Epithelial cell of esophagus (primary cell): ENCODE measurements at regions not wholly inside any gene's neighbourhood (a gene's known extent, or its start where the extent isn't known, plus 50 kb on each side); places are given as distances from the start of the nearest gene placed in this dataset.

Experiments used
- DNase-seq: peaks from one replicate; pipeline ENCODE4 v3.0.0; 2010; ENCODE audit warnings: low read depth
- H3K4me3 ChIP-seq: 2 replicates; pipeline ENCODE4 v1.5.1; 2011; ENCODE audit warnings: mild to moderate bottlenecking, low read length, control low read depth
- TF ChIP-seq, protein P1 (sequence below): IDR thresholded peaks from 2 replicates; pipeline ENCODE4 v1.5.1; 2011; ENCODE audit warnings: low read depth, mild to moderate bottlenecking, low read length, control low read depth, inconsistent platforms; ENCODE audit not compliant: insufficient read depth; ENCODE audit errors: missing control alignments

DNA sequence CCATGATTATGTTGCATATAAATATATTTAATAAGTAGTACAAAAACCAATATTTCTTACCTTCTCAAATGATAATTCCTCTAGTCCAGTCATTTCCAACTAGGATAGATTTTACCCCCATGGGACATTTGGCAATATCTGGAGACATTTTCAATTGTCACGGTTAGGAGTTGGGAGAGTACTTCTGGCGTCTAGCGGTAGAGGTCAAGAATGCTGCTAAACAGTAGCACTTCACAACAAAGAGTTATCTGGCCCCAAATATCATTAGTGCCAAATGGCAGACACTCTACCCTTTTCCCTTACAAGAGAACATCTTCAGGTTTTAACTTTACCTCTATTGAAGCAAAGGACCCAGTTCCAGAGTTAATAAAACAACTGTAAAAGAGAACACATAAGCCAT is 168.1 kb downstream of the FAT4 start:
- H3K4me3 ChIP-seq, result no peak overlapping the region
- DNase-seq, result peak; percentile 4
- TF ChIP-seq, protein P1, sequence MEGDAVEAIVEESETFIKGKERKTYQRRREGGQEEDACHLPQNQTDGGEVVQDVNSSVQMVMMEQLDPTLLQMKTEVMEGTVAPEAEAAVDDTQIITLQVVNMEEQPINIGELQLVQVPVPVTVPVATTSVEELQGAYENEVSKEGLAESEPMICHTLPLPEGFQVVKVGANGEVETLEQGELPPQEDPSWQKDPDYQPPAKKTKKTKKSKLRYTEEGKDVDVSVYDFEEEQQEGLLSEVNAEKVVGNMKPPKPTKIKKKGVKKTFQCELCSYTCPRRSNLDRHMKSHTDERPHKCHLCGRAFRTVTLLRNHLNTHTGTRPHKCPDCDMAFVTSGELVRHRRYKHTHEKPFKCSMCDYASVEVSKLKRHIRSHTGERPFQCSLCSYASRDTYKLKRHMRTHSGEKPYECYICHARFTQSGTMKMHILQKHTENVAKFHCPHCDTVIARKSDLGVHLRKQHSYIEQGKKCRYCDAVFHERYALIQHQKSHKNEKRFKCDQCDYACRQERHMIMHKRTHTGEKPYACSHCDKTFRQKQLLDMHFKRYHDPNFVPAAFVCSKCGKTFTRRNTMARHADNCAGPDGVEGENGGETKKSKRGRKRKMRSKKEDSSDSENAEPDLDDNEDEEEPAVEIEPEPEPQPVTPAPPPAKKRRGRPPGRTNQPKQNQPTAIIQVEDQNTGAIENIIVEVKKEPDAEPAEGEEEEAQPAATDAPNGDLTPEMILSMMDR, result peak; percentile 30

DNA sequence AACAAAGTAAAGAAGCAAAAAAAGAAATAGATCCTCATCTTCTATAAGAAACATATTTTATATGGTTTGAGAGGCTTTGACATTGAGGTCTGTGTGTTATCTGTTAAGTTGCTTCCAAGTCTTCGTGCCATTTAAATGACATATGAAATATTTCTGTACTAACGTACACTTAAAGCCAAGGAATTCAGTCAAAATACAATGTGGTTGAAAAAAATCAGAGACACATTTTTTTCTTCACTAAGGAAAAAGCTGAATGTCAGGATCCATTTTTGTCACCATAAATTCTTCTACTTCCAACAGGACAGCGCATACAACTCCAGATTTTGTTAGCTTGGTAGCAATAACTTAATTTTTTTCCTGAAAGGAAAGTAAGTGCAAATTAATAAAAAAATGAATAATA is 168.5 kb downstream of the FAT4 start:
- TF ChIP-seq, protein P1, result no peak
- H3K4me3 ChIP-seq, result no peak overlapping the region

DNA sequence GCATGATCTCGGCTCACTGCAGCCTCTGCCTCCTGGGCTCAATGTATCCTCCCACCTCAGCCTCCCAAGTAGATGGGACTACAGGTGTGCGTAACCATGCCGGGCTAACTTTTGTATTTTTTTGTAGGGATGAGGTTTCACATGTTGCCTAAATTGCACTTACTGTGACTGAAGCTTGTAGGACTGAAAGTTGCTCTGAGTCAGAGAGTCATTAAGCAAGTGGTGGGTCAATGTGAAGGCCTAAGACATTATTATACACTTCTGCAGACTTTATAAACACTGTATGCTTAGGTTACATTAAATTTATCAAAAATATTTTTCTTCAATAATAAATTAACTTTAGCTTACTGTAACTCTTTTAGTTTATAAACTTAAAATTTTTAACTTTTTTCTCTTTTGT is 170.2 kb downstream of the FAT4 start:
- TF ChIP-seq, protein P1, result no peak
- H3K4me3 ChIP-seq, result no peak overlapping the region
- DNase-seq, result peak; percentile 6

More for the DNA sequence above, 168.5 kb downstream of the FAT4 start:
- DNase-seq, result no peak

DNA sequence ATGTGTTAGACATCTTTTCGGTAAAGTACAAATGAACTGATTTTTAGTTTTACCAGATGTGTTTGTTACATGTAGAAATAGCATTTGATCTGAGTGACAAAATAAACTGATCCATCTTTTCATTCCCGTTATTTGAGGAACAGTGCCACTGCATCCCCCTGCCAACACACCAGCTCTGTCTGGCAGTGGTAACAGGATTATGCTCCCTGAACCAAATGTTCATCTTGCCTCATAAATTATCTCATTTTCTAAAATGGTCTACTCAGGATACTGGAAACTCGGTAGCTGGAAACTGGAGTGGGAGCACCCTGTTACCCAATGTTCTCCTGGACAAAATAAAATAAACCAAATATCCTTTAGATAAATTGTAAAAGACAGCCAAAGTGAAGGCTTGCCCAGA is 171.6 kb downstream of the FAT4 start:
- TF ChIP-seq, protein P1, result no peak
- no peak for DNase-seq
- no peak overlapping the region for H3K4me3 ChIP-seq

DNA sequence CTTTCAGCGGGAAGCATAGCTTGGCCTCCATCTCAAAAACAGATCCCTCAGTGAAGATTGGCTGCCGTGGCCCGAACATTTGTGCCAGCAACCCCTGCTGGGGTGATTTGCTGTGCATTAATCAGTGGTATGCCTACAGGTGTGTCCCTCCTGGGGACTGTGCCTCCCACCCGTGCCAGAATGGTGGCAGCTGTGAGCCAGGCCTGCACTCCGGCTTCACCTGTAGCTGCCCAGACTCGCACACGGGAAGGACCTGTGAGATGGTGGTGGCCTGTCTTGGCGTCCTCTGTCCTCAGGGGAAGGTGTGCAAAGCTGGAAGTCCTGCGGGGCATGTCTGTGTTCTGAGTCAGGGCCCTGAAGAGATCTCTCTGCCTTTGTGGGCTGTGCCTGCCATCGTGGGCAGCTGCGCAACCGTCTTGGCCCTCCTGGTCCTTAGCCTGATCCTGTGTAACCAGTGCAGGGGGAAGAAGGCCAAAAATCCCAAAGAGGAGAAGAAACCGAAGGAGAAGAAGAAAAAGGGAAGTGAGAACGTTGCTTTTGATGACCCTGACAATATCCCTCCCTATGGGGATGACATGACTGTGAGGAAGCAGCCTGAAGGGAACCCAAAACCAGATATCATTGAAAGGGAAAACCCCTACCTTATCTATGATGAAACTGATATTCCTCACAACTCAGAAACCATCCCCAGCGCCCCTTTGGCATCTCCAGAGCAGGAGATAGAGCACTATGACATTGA is 175.4 kb downstream of the FAT4 start:
- no peak for DNase-seq
- TF ChIP-seq, protein P1, result no peak
- no peak overlapping the region for H3K4me3 ChIP-seq

DNA sequence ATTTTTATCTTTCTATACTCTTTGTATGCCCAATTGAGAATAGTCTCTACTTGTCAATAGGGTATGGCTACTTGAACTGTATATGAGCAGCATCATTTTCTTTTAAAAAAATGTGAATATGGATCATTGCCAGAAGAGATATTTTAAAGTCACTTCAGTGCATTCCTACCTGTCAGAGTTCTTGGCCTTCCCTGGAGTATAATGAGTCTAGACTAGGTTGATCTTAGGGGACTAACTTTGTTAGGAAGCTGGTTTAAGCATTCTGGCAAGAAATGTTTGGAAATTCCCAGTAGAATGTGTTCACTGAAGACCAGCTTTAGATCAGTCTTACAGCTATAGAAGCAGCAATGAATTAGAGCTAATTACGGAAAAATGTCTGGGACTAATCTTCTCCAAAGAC is 178.2 kb downstream of the FAT4 start:
- no peak for DNase-seq
- H3K4me3 ChIP-seq, result no peak overlapping the region
- TF ChIP-seq, protein P1, result no peak

DNA sequence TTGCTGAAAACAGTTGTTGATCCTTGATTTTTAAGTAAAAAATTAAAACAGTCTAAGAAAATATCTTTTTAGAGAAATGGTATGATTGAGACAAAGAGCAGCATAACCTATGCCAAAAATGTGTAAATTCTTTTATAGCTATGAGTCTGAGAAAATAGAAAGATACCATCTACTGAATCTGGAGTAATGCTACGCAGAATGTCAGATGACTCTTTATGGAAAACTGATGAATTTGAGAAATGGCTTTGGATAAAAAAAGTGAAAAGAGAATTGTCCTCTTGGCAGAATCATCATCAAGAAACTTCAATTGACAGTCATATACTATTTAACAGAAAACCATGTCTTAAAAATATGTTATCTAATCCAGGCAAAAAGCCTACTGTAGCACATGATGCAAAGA is 183.1 kb downstream of the FAT4 start:
- TF ChIP-seq, protein P1, result no peak
- no peak for DNase-seq
- no peak overlapping the region for H3K4me3 ChIP-seq
